PC-3 (cell line): ENCODE measurements at regions not wholly inside any gene's neighbourhood (a gene's known extent, or its start where the extent isn't known, plus 50 kb on each side); places are given as distances from the start of the nearest gene placed in this dataset.

Source experiments
- EZH2 ChIP-seq: fragments of 300-600 bp; sonication (generic); IDR thresholded peaks from one replicate; pipeline ENCODE4 v1.6.1; 2017; ENCODE audit warnings: antibody characterized with exemption, mild to moderate bottlenecking, low read length; ENCODE audit not compliant: unreplicated experiment
- EZH2phosphoT487 ChIP-seq: fragments of 300-600 bp; sonication (generic); IDR thresholded peaks from 2 replicates; pipeline ENCODE4 v1.6.1; 2018; ENCODE audit warnings: mild to moderate bottlenecking, antibody characterized with exemption, low read length, borderline replicate concordance
- TF ChIP-seq, protein P1 (sequence below): fragments of 300-600 bp; sonication (generic); conservative IDR thresholded peaks from 2 replicates; pipeline ENCODE4 v1.5.1; 2017; ENCODE audit warnings: antibody characterized with exemption, low read depth, mild to moderate bottlenecking, low read length

DNA sequence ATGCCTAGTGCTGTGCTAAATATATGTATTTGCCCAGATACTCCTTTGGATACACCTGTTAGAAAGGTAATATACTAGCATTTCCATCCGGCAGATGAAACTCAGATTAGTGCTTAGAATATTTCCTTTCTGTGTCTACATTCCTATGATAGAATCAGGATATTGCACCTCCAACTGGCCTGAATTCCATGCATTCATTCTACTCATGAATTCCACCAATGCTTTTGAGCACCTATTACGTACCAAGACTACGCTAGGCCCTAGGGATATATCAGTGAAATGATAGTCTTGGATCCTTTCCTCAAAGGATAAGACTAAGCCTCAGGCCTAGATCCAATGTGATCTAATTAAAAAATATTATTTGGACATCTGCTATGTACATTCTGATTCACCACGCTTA, 223.8 kb upstream of the SERP2 start:
- TF ChIP-seq, protein P1, sequence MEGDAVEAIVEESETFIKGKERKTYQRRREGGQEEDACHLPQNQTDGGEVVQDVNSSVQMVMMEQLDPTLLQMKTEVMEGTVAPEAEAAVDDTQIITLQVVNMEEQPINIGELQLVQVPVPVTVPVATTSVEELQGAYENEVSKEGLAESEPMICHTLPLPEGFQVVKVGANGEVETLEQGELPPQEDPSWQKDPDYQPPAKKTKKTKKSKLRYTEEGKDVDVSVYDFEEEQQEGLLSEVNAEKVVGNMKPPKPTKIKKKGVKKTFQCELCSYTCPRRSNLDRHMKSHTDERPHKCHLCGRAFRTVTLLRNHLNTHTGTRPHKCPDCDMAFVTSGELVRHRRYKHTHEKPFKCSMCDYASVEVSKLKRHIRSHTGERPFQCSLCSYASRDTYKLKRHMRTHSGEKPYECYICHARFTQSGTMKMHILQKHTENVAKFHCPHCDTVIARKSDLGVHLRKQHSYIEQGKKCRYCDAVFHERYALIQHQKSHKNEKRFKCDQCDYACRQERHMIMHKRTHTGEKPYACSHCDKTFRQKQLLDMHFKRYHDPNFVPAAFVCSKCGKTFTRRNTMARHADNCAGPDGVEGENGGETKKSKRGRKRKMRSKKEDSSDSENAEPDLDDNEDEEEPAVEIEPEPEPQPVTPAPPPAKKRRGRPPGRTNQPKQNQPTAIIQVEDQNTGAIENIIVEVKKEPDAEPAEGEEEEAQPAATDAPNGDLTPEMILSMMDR: no peak
- TF ChIP-seq EZH2phosphoT487 (no peak), EZH2 (no peak)
